Adrenal gland (tissue), 9 donors: ENCODE measurements at regions not wholly inside any gene's neighbourhood (a gene's known extent, or its start where the extent isn't known, plus 50 kb on each side); places are given as distances from the start of the nearest gene placed in this dataset.

Experiments
- DNase-seq, 7 donors: peaks; one replicate each; pipeline ENCODE4 v3.0.0-alpha.2; 2019 to 2020
- H3K27ac ChIP-seq, 5 donors: fragments of 200-600 bp; sonication (generic) in 4 of 5; 1 replicate in 3 of 5; 2 replicates in 2 of 5; pipeline versions ENCODE4 v1.5.1 to v1.8.0; 2016 to 2020; ENCODE audit warnings: mild to moderate bottlenecking in 1 of 5
- H3K27me3 ChIP-seq: fragments of 200-600 bp; 2 replicates; pipeline ENCODE4 v1.8.0; 2021
- H3K36me3 ChIP-seq, 2 donors: fragments of 200-600 bp; replicated peaks in 1 of 2; 1 replicate in 1 of 2; 2 replicates in 1 of 2; pipeline versions ENCODE4 v1.5.1 to v1.8.0; 2018 to 2022
- H3K4me1 ChIP-seq, 2 donors: fragments of 200-600 bp; replicated peaks in 1 of 2; 1 replicate in 1 of 2; 2 replicates in 1 of 2; pipeline versions ENCODE4 v1.5.1 to v1.8.0; 2018 to 2021
- H3K4me3 ChIP-seq, 4 donors: fragments of 200-600 bp; sonication (generic) in 3 of 4; one replicate each; pipeline ENCODE4 v1.5.1; 2016 to 2018
- H3K9me3 ChIP-seq, 3 donors: fragments of 200-600 bp; sonication (generic) in 1 of 3; replicated peaks in 1 of 3; 1 replicate in 2 of 3; 2 replicates in 1 of 3; pipeline versions ENCODE4 v1.5.1 to v1.8.0; 2016 to 2021
- CTCF ChIP-seq, 6 experiments: fragments of 450-650 bp in 4 of 6; fragments of 200-600 bp in 2 of 6; sonication (generic) in 1 of 6; IDR thresholded peaks; 1 replicate in 5 of 6; 2 replicates in 1 of 6; pipeline versions ENCODE4 v1.5.1 to v1.8.0; 2016 to 2021; ENCODE audit warnings: antibody characterized with exemption in 6 of 6, mild to moderate bottlenecking in 2 of 6, moderate library complexity in 1 of 6
- POLR2A ChIP-seq, 2 donors: fragments of 450-650 bp; IDR thresholded peaks; one replicate each; pipeline ENCODE4 v1.6.1; 2017; ENCODE audit warnings: antibody characterized with exemption in 2 of 2, mild to moderate bottlenecking in 2 of 2, moderate library complexity in 1 of 2
- WGBS, 4 donors: extraction: QIAGEN DNeasy Blood & Tissue Kit in 2 of 4; methylation state at CpG; one replicate each; pipeline versions ENCODE4 v1.1.5 to v1.1.7; 2013 to 2017; 5-methylcytosine and 5-hydroxymethylcytosine counted together
- intact Hi-C, 2 donors: fragments of 100-400 bp; cut with DNase I; formaldehyde crosslinking; loops; one replicate each; pipeline versions ENCODE4 v1.14.1 to v1.15.0; 2022 to 2023
- donor health status: healthy with polysubstance abuse.
- donor health status: Bipolar disorder and iron deficiency.
- donor health status: DM: yes; HTN: yes; CAD: no.
- donor health status: DM: no; HTN: no; CAD: no.
- donor health status: DM: no; HTN: no; CAD: no.

- WGBS, 4 donors: 40 to 54% (median 47%) methylated on average over 3 of the region's 3 CpGs
- no peak overlapping the region for H3K27ac ChIP-seq
- H3K9me3 ChIP-seq: no peaks in the 10 kb centered on the region
- H3K4me1 ChIP-seq: no peaks in the 10 kb centered on the region
- TF ChIP-seq CTCF (IDR thresholded peaks at IDR 0.05) (no peak), POLR2A (IDR thresholded peaks at IDR 0.05) (no peak)
- H3K27me3 ChIP-seq: no peaks in the 10 kb centered on the region
- H3K4me3 ChIP-seq: no peak overlapping the region
- intact Hi-C loops: no loop called here
- DNase-seq: no peak
- no peaks in the 10 kb centered on the region for H3K36me3 ChIP-seq
These were observed 97.6 kb downstream of the ZIC5 start for GRCh38 chr13:99873832-99874430.

GRCh38 chr13:99873141-99873540 is 98.4 kb downstream of the ZIC5 start:
- Histone ChIP-seq H3K4me3 (no peak overlapping the region), H3K36me3 (no peaks in the 10 kb centered on the region), H3K27ac (no peak overlapping the region), H3K27me3 (no peaks in the 10 kb centered on the region), H3K9me3 (no peaks in the 10 kb centered on the region), H3K4me1 (no peaks in the 10 kb centered on the region)
- DNase-seq: no peak
- TF ChIP-seq POLR2A (IDR thresholded peaks at IDR 0.05): no peak
- TF ChIP-seq CTCF (IDR thresholded peaks at IDR 0.05): no peak
- WGBS, 4 donors: 86 to 100% (median 93%) methylated on average over 2 of the region's 2 CpGs
- intact Hi-C loops: no loop called here

- DNase-seq: no peak
- H3K27me3 ChIP-seq: no peaks in the 10 kb centered on the region
- H3K4me3 ChIP-seq: no peak overlapping the region
- no peaks in the 10 kb centered on the region for H3K4me1 ChIP-seq
- H3K27ac ChIP-seq: no peak overlapping the region
- no peak for TF ChIP-seq CTCF (IDR thresholded peaks at IDR 0.05)
- TF ChIP-seq POLR2A (IDR thresholded peaks at IDR 0.05): no peak
- 75 to 83% (median 78%) methylated on average over 6 of the region's 6 CpGs for WGBS, 4 donors
- H3K9me3 ChIP-seq: no peaks in the 10 kb centered on the region
- H3K36me3 ChIP-seq: no peaks in the 10 kb centered on the region
- intact Hi-C loops: no loop called here
These were observed 100.2 kb downstream of the ZIC5 start for GRCh38 chr13:99871249-99871898.

GRCh38 chr13:99870541-99870940 is 101.0 kb downstream of the ZIC5 start:
- no peak overlapping the region for H3K27ac ChIP-seq
- no peaks in the 10 kb centered on the region for H3K9me3 ChIP-seq
- H3K4me1 ChIP-seq: no peaks in the 10 kb centered on the region
- 95 to 98% (median 96%) methylated on average over 6 of the region's 6 CpGs for WGBS, 4 donors
- TF ChIP-seq POLR2A (IDR thresholded peaks at IDR 0.05) (no peak), CTCF (IDR thresholded peaks at IDR 0.05) (no peak)
- no peak overlapping the region for H3K4me3 ChIP-seq
- intact Hi-C loops: no loop called here
- no peaks in the 10 kb centered on the region for H3K36me3 ChIP-seq
- H3K27me3 ChIP-seq: no peaks in the 10 kb centered on the region
- DNase-seq: no peak
